GM12865 (cell line): ENCODE measurements at regions not wholly inside any gene's neighbourhood (a gene's known extent, or its start where the extent isn't known, plus 50 kb on each side); places are given as distances from the start of the nearest gene placed in this dataset.
"Not testable (repeated sequence)": the region's sequence is repeated elsewhere in the genome, so short reads cannot be mapped to it uniquely, and the experiment has no call there.

Source experiments
- DNase-seq: peaks from one replicate; pipeline ENCODE4 v3.0.0; 2010; ENCODE audit warnings: low read depth
- H3K4me3 ChIP-seq: 2 replicates; pipeline ENCODE4 v1.5.1; 2011; ENCODE audit warnings: mild to moderate bottlenecking, low read depth, low read length, control low read depth
- TF ChIP-seq, protein P1 (sequence below): IDR thresholded peaks from 2 replicates; pipeline ENCODE4 v1.5.1; 2011; ENCODE audit warnings: low read length, control low read depth, low read depth, inconsistent platforms; ENCODE audit not compliant: insufficient read depth; ENCODE audit errors: missing control alignments

DNA sequence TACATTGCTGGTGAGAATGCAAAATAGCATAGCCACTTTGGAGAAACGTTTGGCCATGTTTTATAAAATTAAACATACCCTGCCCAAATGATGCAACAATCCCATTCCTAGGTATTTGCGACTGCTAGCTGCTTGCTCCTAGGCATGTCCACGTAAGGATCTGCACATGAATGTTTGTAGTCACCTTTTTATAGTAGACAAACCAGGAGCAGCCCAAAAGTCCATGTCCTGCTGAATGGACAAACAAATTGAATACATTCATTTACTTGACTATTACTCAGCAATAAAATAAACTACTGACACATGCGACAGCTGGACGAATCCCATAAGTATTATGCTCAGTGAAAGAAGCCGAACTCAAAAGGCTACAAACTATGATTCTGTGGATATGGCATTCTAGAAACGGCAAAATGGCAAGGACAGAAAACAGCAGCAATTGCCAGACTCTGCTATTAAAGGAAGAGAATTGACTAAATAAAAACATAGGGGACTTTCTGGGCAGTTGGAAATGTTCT is 161.9 kb upstream of the GALNT2 start:
- TF ChIP-seq, protein P1, sequence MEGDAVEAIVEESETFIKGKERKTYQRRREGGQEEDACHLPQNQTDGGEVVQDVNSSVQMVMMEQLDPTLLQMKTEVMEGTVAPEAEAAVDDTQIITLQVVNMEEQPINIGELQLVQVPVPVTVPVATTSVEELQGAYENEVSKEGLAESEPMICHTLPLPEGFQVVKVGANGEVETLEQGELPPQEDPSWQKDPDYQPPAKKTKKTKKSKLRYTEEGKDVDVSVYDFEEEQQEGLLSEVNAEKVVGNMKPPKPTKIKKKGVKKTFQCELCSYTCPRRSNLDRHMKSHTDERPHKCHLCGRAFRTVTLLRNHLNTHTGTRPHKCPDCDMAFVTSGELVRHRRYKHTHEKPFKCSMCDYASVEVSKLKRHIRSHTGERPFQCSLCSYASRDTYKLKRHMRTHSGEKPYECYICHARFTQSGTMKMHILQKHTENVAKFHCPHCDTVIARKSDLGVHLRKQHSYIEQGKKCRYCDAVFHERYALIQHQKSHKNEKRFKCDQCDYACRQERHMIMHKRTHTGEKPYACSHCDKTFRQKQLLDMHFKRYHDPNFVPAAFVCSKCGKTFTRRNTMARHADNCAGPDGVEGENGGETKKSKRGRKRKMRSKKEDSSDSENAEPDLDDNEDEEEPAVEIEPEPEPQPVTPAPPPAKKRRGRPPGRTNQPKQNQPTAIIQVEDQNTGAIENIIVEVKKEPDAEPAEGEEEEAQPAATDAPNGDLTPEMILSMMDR = no peak
- no peak overlapping the region for H3K4me3 ChIP-seq
- no peak for DNase-seq

DNA sequence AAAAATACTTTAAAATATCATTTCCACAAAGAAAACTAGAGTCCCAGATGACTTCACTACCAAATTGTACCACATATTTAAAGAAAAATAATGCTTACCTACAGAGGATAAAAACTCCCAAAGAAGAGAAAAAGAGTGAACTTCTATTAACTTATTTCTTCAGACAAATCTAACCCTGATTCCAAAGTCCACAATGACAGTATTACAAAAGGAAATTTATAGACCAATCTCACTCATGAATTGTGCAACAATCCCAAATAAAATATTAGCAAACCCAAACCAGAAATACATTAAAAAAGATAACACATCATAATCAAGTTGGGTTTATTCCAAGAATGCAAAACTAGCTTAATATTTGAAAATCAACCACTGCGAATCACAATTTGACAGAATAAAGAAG is 161.4 kb upstream of the GALNT2 start:
- DNase-seq = no peak
- H3K4me3 ChIP-seq = no peak overlapping the region
- TF ChIP-seq, protein P1 = no peak

DNA sequence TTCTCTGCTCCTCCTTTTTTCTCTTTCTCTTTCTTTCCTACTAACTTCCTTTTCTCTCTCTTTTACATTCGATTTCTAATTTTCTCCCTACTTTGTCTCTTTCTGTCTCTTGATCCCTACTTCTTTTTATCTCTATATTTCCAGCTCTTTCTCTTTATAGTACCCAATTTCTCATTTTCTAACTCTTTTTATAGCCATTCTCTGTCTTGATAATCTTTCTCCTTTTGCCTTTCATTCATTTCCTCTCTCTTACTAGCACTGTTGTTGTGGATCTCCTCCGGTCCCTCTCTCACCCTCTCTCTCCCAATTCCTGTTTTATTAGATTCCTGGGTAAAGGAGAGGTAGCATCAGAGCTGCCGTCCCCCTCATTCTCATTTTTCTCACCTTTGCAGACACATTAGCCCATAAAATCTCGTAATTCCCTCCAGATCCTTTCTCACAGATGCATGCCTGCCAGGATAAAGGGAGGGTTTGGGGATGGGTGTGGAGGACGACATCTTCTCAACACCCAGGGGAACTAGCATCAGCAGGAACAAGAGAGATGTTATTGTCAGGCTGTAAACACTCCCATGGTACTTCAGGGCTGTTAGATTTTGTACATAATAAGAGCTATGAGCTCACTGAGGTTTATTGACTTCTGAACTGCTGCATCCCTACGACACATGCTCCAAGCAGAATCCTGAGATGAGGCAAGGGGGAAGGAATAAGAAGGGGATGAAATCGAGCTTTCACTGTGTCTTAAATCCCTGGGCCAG is 159.0 kb upstream of the GALNT2 start:
- DNase-seq = no peak
- no peak overlapping the region for H3K4me3 ChIP-seq
- TF ChIP-seq, protein P1 = no peak

DNA sequence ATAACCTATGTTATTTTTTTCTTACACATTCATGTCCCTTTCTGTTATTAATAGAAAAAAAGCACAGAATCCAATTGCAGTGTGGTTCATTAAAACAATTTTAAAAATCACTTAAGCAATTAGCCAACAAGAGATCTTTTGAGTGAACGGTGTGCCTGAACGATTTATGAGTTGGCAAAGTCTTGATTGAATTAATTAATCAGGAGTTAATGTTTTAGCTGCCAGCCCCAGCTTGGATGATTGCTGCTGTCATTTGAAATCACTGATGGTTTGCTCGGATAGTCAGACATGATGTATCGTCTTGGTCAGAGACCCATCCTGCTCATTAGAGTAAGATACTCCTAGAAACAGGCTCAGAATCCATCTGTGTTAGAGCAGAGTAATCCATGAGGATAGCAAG is 158.3 kb upstream of the GALNT2 start:
- DNase-seq = no peak
- no peak overlapping the region for H3K4me3 ChIP-seq
- TF ChIP-seq, protein P1 = no peak

DNA sequence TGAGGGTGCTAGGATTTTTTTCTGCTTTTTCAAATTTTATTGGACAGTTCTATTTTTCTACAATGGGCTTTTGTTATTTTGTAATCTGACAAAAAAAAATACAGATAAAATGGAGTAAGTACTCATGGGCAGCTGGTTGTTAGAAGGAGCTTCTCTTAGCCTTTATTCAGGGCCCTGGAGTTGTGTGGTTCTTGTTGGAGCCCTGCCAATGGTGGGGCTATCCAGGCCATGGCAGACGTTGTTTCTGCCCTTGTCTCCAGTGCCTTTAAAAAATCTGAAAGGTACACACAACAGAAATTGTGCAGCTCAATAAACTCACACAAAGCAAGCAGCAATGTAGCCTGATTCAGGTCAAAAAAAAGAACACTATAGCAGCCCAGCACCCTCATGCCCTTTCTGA is 153.5 kb upstream of the GALNT2 start:
- DNase-seq = no peak
- TF ChIP-seq, protein P1 = no peak
- no peak overlapping the region for H3K4me3 ChIP-seq

DNA sequence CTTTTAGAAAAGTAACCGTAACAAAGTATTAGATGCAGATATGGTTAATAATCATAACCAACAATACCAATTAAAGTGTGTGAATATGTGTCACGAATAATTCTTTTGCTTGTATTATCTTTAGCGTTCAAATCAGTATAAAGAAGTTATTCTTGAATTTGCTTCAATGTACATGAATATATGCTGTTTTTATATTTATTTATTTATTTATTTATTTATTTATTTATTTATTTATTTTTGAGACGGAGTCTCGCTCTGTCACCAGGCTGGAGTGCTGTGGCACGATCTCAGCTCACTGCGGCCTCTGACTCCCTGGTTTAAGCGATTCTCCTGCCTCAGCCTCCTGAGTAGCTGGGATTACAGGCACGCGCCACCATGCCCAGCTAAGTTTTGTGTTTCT is 147.6 kb upstream of the GALNT2 start:
- DNase-seq, H3K4me3 ChIP-seq: not testable (repeated sequence)

DNA sequence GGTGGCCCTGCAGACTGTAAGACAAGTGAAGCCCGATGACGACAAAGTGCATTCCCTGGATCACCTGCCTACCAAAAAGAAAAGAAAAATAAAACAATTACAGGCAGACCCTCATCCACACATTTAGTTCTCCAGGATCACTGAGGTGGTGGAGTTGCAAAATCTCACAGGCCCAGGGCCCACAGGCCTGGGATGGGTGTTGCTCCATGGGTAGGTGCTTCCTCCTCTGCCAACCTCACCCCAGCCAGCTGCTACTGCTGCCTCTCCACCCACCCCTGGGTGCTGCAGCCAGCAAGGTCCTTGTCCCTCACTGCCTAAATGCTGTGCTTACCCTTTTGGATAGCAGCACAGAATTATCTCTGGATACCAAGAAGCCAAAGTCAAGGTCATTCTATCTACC is 146.4 kb upstream of the GALNT2 start:
- DNase-seq = no peak
- H3K4me3 ChIP-seq = no peak overlapping the region
- TF ChIP-seq, protein P1 = no peak
